IPS-20b (cell line): ENCODE measurements at regions not wholly inside any gene's neighbourhood (a gene's known extent, or its start where the extent isn't known, plus 50 kb on each side); places are given as distances from the start of the nearest gene placed in this dataset.

Source experiments
- H3K27ac ChIP-seq: one replicate; pipeline ENCODE4 v1.5.1; 2013; ENCODE audit warnings: low read length
- H3K27me3 ChIP-seq: 2 replicates; pipeline ENCODE4 v1.6.1; 2013; ENCODE audit warnings: mild to moderate bottlenecking, low read length, inconsistent platforms; ENCODE audit not compliant: insufficient read depth
- H3K36me3 ChIP-seq: 2 replicates; pipeline ENCODE4 v1.6.1; 2013; ENCODE audit warnings: low read depth, mild to moderate bottlenecking, inconsistent platforms, low read length, moderate library complexity; ENCODE audit not compliant: insufficient read depth
- H3K4me1 ChIP-seq: 2 replicates; pipeline ENCODE4 v1.6.1; 2013; ENCODE audit warnings: mild to moderate bottlenecking, control low read depth, inconsistent platforms, low read length, moderate library complexity; ENCODE audit not compliant: insufficient read depth
- H3K4me3 ChIP-seq: 2 replicates; pipeline ENCODE4 v1.5.1; 2013; ENCODE audit warnings: mild to moderate bottlenecking, low read length, inconsistent platforms
- H3K9ac ChIP-seq: 2 replicates; pipeline ENCODE4 v1.6.1; 2013; ENCODE audit warnings: low read depth, mild to moderate bottlenecking, inconsistent platforms, low read length, moderate library complexity
- H3K9me3 ChIP-seq: 2 replicates; pipeline ENCODE4 v1.6.1; 2013; ENCODE audit warnings: mild to moderate bottlenecking, low read depth, low read length, inconsistent platforms; ENCODE audit not compliant: insufficient read depth

GRCh38 chr5:116650964-116651363 lies 76.3 kb upstream of the SEMA6A start:
- no peak overlapping the region for H3K4me3 ChIP-seq

GRCh38 chr5:116650544-116650943 lies 75.9 kb upstream of the SEMA6A start:
- no peak overlapping the region for H3K9ac ChIP-seq
- no peaks in the 10 kb centered on the region for H3K9me3 ChIP-seq
- H3K36me3 ChIP-seq: no peaks in the 10 kb centered on the region
- H3K4me3 ChIP-seq: no peak overlapping the region
- H3K27me3 ChIP-seq: no peaks in the 10 kb centered on the region
- no peak overlapping the region for H3K27ac ChIP-seq
- peaks cover 52% of the 10 kb centered on the region for H3K4me1 ChIP-seq

More at GRCh38 chr5:116650964-116651363, 76.3 kb upstream of the SEMA6A start:
- H3K4me1 ChIP-seq: peaks cover 56% of the 10 kb centered on the region
- no peak overlapping the region for H3K27ac ChIP-seq
- no peaks in the 10 kb centered on the region for H3K36me3 ChIP-seq
- no peak overlapping the region for H3K9ac ChIP-seq
- H3K9me3 ChIP-seq: no peaks in the 10 kb centered on the region
- no peaks in the 10 kb centered on the region for H3K27me3 ChIP-seq

- H3K27ac ChIP-seq: no peak overlapping the region
- no peaks in the 10 kb centered on the region for H3K27me3 ChIP-seq
- H3K4me3 ChIP-seq: no peak overlapping the region
- no peaks in the 10 kb centered on the region for H3K9me3 ChIP-seq
- H3K36me3 ChIP-seq: no peaks in the 10 kb centered on the region
- H3K9ac ChIP-seq: no peak overlapping the region
- H3K4me1 ChIP-seq: peaks cover 14% of the 10 kb centered on the region
Observed at GRCh38 chr5:116646611-116647289, 72.1 kb upstream of the SEMA6A start.

GRCh38 chr5:116645627-116646026 lies 71.0 kb upstream of the SEMA6A start:
- 0 out of 2 replicates have a peak, but pooled peaks cover 7% of the 10 kb centered on the region for H3K4me1 ChIP-seq

GRCh38 chr5:116640236-116640635 lies 65.6 kb upstream of the SEMA6A start:
- Histone ChIP-seq H3K4me3 (no peak overlapping the region), H3K27me3 (no peaks in the 10 kb centered on the region), H3K27ac (no peak overlapping the region), H3K36me3 (no peaks in the 10 kb centered on the region), H3K4me1 (peaks cover 3% of the 10 kb centered on the region; the same call in 1 of the 2 replicates), H3K9ac (no peak overlapping the region), H3K9me3 (peaks cover 7% of the 10 kb centered on the region; the same call in 1 of the 2 replicates)

More at GRCh38 chr5:116645627-116646026, 71.0 kb upstream of the SEMA6A start:
- H3K4me3 ChIP-seq: no peak overlapping the region
- no peak overlapping the region for H3K9ac ChIP-seq
- H3K27me3 ChIP-seq: no peaks in the 10 kb centered on the region
- H3K27ac ChIP-seq: no peak overlapping the region
- no peaks in the 10 kb centered on the region for H3K36me3 ChIP-seq
- H3K9me3 ChIP-seq: no peaks in the 10 kb centered on the region

GRCh38 chr5:116637149-116637740 lies 62.6 kb upstream of the SEMA6A start:
- no peaks in the 10 kb centered on the region for H3K36me3 ChIP-seq
- no peak overlapping the region for H3K4me3 ChIP-seq
- H3K9ac ChIP-seq: no peak overlapping the region
- H3K9me3 ChIP-seq: peaks cover 7% of the 10 kb centered on the region; the same call in 1 of the 2 replicates
- H3K27me3 ChIP-seq: no peaks in the 10 kb centered on the region
- H3K27ac ChIP-seq: no peak overlapping the region
- peaks cover 6% of the 10 kb centered on the region for H3K4me1 ChIP-seq

- peaks cover 7% of the 10 kb centered on the region; the same call in 1 of the 2 replicates for H3K9me3 ChIP-seq
- H3K27ac ChIP-seq: no peak overlapping the region
Observed at GRCh38 chr5:116632890-116633289, 58.3 kb upstream of the SEMA6A start.

GRCh38 chr5:116631147-116631546 lies 56.5 kb upstream of the SEMA6A start:
- Histone ChIP-seq H3K9me3 (peaks cover 6% of the 10 kb centered on the region; the same call in 1 of the 2 replicates), H3K9ac (no peak overlapping the region), H3K27ac (no peak overlapping the region), H3K27me3 (no peaks in the 10 kb centered on the region), H3K4me1 (peaks cover 16% of the 10 kb centered on the region), H3K4me3 (no peak overlapping the region), H3K36me3 (no peaks in the 10 kb centered on the region)

More at GRCh38 chr5:116632890-116633289, 58.3 kb upstream of the SEMA6A start:
- H3K4me3 ChIP-seq: no peak overlapping the region
- no peaks in the 10 kb centered on the region for H3K27me3 ChIP-seq
- no peak overlapping the region for H3K9ac ChIP-seq
- no peaks in the 10 kb centered on the region for H3K36me3 ChIP-seq
- peaks cover 16% of the 10 kb centered on the region for H3K4me1 ChIP-seq

GRCh38 chr5:116629168-116629567 lies 54.5 kb upstream of the SEMA6A start:
- Histone ChIP-seq H3K4me3 (no peak overlapping the region), H3K27ac (no peak overlapping the region), H3K27me3 (no peaks in the 10 kb centered on the region), H3K4me1 (peaks cover 16% of the 10 kb centered on the region), H3K9me3 (no peaks in the 10 kb centered on the region), H3K9ac (no peak overlapping the region), H3K36me3 (no peaks in the 10 kb centered on the region)

- H3K4me1 ChIP-seq: peaks cover 13% of the 10 kb centered on the region
- no peak overlapping the region for H3K4me3 ChIP-seq
- no peak overlapping the region for H3K9ac ChIP-seq
- H3K9me3 ChIP-seq: no peaks in the 10 kb centered on the region
- no peaks in the 10 kb centered on the region for H3K36me3 ChIP-seq
- no peak overlapping the region for H3K27ac ChIP-seq
- H3K27me3 ChIP-seq: no peaks in the 10 kb centered on the region
Observed at GRCh38 chr5:116626945-116627679, 52.5 kb upstream of the SEMA6A start.

GRCh38 chr5:116626272-116626723 lies 51.7 kb upstream of the SEMA6A start:
- Histone ChIP-seq H3K9ac (no peak overlapping the region), H3K27ac (no peak overlapping the region)

More at GRCh38 chr5:116626272-116626723, 51.7 kb upstream of the SEMA6A start:
- H3K27me3 ChIP-seq: no peaks in the 10 kb centered on the region
- no peaks in the 10 kb centered on the region for H3K36me3 ChIP-seq
- no peaks in the 10 kb centered on the region for H3K9me3 ChIP-seq
- H3K4me1 ChIP-seq: peaks cover 18% of the 10 kb centered on the region
- no peak overlapping the region for H3K4me3 ChIP-seq
